Skeletal muscle cell (primary cell): ENCODE measurements at regions not wholly inside any gene's neighbourhood (a gene's known extent, or its start where the extent isn't known, plus 50 kb on each side); places are given as distances from the start of the nearest gene placed in this dataset.

Experiments
- DNase-seq: peaks from one replicate; pipeline ENCODE4 v3.0.0-alpha.2; 2010; ENCODE audit warnings: low read depth
- H3K4me3 ChIP-seq: 2 replicates; pipeline ENCODE4 v1.5.1; 2011; ENCODE audit warnings: low read depth, mild to moderate bottlenecking, control low read depth, low read length, moderate library complexity

DNA sequence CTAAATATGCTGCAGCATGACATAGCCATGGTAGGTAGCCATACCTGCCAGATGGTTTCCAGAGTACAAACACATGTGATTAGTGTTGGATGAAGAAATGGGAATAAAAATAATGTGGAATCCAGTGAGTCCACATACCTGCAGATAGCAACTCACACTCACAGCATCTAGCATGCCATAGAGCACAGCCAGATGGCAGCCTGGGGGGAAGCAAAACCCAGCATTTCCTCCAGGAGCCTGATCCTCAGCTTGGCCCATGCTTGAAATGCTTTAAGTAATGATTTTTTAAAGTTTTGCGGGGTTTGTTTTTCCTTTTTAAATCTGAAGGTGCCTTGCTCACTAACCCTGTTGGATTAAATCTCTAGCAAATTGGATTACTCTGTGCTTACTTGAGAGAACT is 535.1 kb downstream of the STK39 start:
- no peak overlapping the region for H3K4me3 ChIP-seq
- no peak for DNase-seq

DNA sequence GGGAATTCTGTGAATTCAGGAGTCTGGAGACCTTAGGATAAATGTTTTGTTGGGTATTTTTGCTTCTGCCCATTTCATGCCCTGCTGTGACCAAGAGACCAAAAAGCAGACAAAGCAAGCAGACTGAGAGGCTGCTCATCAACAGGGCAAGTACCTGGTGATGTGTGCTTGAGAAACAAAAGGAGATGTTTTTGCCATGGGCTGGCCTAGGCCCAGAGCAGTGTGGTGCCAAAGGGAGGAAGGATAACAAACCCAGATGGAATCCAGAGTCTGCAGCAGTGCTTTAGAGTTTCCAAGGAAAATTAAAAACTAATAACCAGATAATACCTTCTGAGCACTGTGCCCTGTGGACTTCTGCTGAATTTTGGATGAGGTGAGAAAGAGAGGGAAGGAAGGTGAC is 538.4 kb downstream of the STK39 start:
- H3K4me3 ChIP-seq = no peak overlapping the region

GRCh38 chr2:167706800-167707199 is 540.6 kb downstream of the STK39 start:
- no peak overlapping the region for H3K4me3 ChIP-seq
- peak; percentile 15 for DNase-seq

More for the DNA sequence above, 538.4 kb downstream of the STK39 start:
- DNase-seq = no peak

GRCh38 chr2:167703441-167703840 is 544.0 kb downstream of the STK39 start:
- DNase-seq = no peak
- H3K4me3 ChIP-seq = no peak overlapping the region

GRCh38 chr2:167702227-167702626 is 545.2 kb downstream of the STK39 start:
- H3K4me3 ChIP-seq = no peak overlapping the region
- no peak for DNase-seq

GRCh38 chr2:167701651-167702050 is 545.7 kb downstream of the STK39 start:
- no peak for DNase-seq
- H3K4me3 ChIP-seq = no peak overlapping the region

- DNase-seq = no peak
- H3K4me3 ChIP-seq = no peak overlapping the region
These were observed 549.4 kb downstream of the STK39 start for GRCh38 chr2:167697948-167698347.

DNA sequence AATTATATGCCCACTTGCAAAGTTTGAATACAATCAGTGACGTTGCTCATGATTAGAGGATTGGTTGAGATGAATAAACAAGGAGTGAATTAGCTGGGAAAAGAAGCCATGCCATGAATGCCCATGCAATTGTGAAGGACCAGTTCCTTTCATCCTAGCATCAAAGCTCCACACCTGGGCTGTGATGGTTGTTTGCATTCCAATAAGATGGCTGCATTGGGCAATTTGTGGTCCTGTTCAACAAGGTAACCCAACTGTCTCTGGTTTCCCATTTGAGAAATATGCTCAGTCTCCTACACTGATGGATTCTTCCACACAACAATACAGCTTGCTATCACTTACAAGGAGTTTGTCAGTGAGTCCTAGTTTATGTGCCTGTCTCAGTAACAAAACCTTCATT is 550.2 kb downstream of the STK39 start:
- no peak for DNase-seq
- no peak overlapping the region for H3K4me3 ChIP-seq

GRCh38 chr2:167692936-167693335 is 554.5 kb downstream of the STK39 start:
- no peak overlapping the region for H3K4me3 ChIP-seq
- no peak for DNase-seq

- no peak for DNase-seq
- no peak overlapping the region for H3K4me3 ChIP-seq
These were observed 555.2 kb downstream of the STK39 start for GRCh38 chr2:167692191-167692590.

GRCh38 chr2:167689444-167689843 is 558.0 kb downstream of the STK39 start:
- no peak overlapping the region for H3K4me3 ChIP-seq
- DNase-seq = no peak

DNA sequence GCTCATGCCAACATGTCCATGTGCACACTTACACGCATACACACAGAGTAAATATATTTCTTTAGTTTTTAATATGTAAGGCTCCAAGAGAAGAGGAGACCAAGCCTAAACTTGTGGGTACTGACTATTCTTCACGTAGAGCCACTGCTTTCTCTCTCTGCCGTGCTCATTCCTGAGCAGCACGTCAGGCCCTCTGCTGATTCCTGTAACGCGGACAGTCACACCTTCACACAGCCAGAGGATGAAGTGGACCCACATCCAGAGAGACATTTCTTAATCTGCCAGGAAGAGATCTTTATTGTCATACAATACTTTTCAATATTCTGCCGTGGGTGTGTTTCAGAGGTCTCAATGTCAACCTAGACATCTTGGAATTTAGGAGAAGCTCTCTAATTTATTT is 560.7 kb downstream of the STK39 start:
- DNase-seq = no peak
- no peak overlapping the region for H3K4me3 ChIP-seq

GRCh38 chr2:167681234-167682015 is 566.0 kb downstream of the STK39 start:
- no peak overlapping the region for H3K4me3 ChIP-seq
- no peak for DNase-seq

GRCh38 chr2:167678158-167678557 is 569.2 kb downstream of the STK39 start:
- no peak for DNase-seq

DNA sequence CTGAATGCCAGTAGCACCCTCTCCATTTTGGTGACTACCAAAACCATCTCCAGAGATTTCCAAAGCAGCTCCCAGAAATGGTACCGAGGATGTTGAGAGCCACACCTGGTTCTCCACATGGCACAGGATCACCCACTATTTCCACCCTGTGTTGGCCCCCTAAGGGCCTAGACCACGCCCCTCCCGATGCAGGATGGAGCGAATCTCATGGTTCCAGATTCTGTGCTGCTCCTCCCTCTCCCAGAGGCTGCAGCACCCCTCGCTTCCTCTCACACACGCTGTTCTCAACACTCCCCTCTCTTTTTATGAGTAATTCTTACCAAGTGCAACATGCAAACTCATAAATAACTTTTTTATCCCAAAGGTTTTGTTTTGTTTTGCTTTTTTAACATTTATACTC is 571.5 kb downstream of the STK39 start:
- no peak overlapping the region for H3K4me3 ChIP-seq
- DNase-seq = no peak

More at GRCh38 chr2:167678158-167678557, 569.2 kb downstream of the STK39 start:
- no peak overlapping the region for H3K4me3 ChIP-seq

GRCh38 chr2:167670588-167670987 is 576.8 kb downstream of the STK39 start:
- no peak overlapping the region for H3K4me3 ChIP-seq
- DNase-seq = no peak

DNA sequence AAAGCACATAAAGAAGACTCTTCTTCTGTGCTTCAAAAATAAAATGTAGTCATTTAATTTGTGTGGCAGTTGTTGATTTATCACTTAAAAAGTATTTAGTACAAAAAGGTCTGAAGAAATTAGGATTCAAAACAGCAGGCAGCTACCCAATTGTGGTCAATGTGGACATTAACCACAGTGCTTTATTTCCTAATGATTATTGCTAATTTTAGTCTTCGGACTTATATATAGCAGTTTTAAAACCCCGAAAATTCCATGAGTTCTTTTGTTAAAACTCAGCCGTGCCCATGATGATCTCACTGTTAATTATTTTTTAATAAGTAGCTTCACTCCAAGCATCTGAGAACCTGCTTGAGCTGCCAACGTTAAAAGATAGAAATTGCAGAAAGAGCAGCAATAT is 594.3 kb downstream of the STK39 start:
- no peak overlapping the region for H3K4me3 ChIP-seq
- no peak for DNase-seq

DNA sequence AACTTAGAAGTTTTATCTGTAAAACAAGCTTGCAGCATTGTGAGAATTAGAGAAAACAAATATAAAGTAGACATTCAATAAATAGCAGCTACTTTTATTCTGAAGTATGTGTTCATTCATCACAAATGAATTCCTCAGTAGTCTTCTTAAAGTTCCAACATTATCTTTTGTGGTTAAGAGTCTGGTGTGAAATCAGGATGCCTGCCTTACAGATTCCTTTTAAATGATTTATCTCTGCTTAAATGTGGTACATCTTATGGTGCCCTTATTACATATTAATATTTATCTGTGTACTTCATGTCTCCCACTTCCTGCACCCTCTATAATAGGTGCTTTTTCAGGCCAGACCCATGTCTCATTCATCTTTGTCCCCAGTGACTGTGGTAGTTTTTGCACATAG is 595.0 kb downstream of the STK39 start:
- DNase-seq = no peak
- H3K4me3 ChIP-seq = no peak overlapping the region

- no peak overlapping the region for H3K4me3 ChIP-seq
- DNase-seq = no peak
These were observed 595.8 kb downstream of the STK39 start for GRCh38 chr2:167651406-167652151.

DNA sequence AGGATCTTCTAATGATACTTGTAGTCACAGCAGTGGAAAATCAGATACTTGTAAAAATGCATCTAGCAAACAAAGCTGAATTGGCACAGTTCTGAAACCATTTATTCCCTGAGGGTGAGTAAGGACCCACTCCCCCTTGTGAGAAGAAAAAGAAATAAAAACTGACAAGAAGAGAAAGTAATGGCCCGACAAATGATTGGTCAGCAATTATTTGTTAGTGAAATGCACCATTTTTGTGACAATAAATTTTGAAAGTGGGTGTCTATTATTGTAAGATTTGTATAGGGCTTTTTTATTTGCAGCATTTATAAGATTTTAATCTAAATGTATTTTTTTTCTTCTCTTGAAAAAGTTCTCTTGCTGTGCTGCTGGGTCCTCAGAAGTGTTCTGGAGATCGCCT is 600.8 kb downstream of the STK39 start:
- no peak for DNase-seq
- H3K4me3 ChIP-seq = no peak overlapping the region

DNA sequence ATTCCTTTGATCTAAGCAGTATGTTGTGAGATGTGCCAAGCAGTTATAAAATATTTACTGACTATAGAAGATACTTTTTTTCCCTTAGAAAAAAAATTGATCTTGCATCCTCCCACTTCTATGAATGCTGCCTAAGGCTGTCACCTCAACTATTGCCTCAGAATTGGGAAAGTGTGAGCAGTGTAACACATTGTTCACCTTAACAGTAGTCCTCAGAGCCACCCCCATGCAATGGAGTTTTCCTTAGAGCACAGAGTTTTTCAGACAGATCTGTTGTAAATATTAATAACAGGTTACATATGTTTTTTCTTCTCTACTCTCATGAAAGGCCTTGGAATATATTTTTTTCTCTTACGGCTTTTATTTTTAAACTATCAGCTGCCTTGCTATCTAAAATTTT is 607.3 kb downstream of the STK39 start:
- no peak for DNase-seq
- H3K4me3 ChIP-seq = no peak overlapping the region
